ENCODE measurements at regions not wholly inside any gene's neighbourhood (a gene's known extent, or its start where the extent isn't known, plus 50 kb on each side); places are given as distances from the start of the nearest gene placed in this dataset.

GRCh38 chr13:106916329-106916976 is 348.5 kb upstream of the ARGLU1 start:
- no peak for DNase-seq

GRCh38 chr13:106915146-106915545 is 347.2 kb upstream of the ARGLU1 start:
- DNase-seq: no peak

GRCh38 chr13:106911627-106912026 is 343.7 kb upstream of the ARGLU1 start:
- no peak for DNase-seq

GRCh38 chr13:106911020-106911419 is 343.1 kb upstream of the ARGLU1 start:
- no peak for DNase-seq

- DNase-seq: no peak
Observed at GRCh38 chr13:106906426-106906996, 338.6 kb upstream of the ARGLU1 start.

- no peak for DNase-seq
Observed at GRCh38 chr13:106905380-106906162, 337.6 kb upstream of the ARGLU1 start.

GRCh38 chr13:106899442-106899841 is 331.5 kb upstream of the ARGLU1 start:
- no peak for DNase-seq

- DNase-seq: no peak
Observed at GRCh38 chr13:106898231-106898630, 330.3 kb upstream of the ARGLU1 start.

GRCh38 chr13:106888148-106888547 is 320.2 kb upstream of the ARGLU1 start:
- no peak for DNase-seq

GRCh38 chr13:106887686-106888085 is 319.7 kb upstream of the ARGLU1 start:
- DNase-seq: no peak

GRCh38 chr13:106883976-106884375 is 316.0 kb upstream of the ARGLU1 start:
- no peak for DNase-seq

GRCh38 chr13:106882246-106882645 is 314.3 kb upstream of the ARGLU1 start:
- no peak for DNase-seq

- no peak for DNase-seq
Observed at GRCh38 chr13:106879806-106880205, 311.9 kb upstream of the ARGLU1 start.

GRCh38 chr13:106874323-106874722 is 306.4 kb upstream of the ARGLU1 start:
- no peak for DNase-seq

GRCh38 chr13:106873810-106874209 is 305.9 kb upstream of the ARGLU1 start:
- no peak for DNase-seq

- no peak for DNase-seq
Observed at GRCh38 chr13:106867249-106867648, 299.3 kb upstream of the ARGLU1 start.

- no peak for DNase-seq
Observed at GRCh38 chr13:106865716-106866440, 297.9 kb upstream of the ARGLU1 start.

- DNase-seq: no peak
Observed at GRCh38 chr13:106859533-106859904, 291.6 kb upstream of the ARGLU1 start.

GRCh38 chr13:106858903-106859532 is 291.1 kb upstream of the ARGLU1 start:
- no peak for DNase-seq

- no peak for DNase-seq
Observed at GRCh38 chr13:106852436-106852835, 284.5 kb upstream of the ARGLU1 start.

GRCh38 chr13:106850973-106851650 is 283.2 kb upstream of the ARGLU1 start:
- no peak for DNase-seq

All from DMS79 (cell line).